OCI-LY7 (cell line): ENCODE measurements at regions not wholly inside any gene's neighbourhood (a gene's known extent, or its start where the extent isn't known, plus 50 kb on each side); places are given as distances from the start of the nearest gene placed in this dataset.

Experiments used
- BruUV-seq: library from RNA; stranded (reverse); fragments of 400-500 nt; replicated peaks from 2 replicates; lab custom pipeline; 2021; lab: Mats Ljungman, UMichigan
- CTCF ChIA-PET: fragments of 300-600 bp; sonication (Branson Sonifier 250); formaldehyde crosslinking; loops from one replicate; lab custom pipeline; 2022; ENCODE audit warnings: antibody characterized with exemption; ENCODE audit not compliant: unreplicated experiment; lab: Charles Lee
- POLR2A ChIA-PET: fragments of 300-600 bp; sonication (Branson Sonifier 250); formaldehyde crosslinking; loops from one replicate; lab custom pipeline; 2022; ENCODE audit warnings: antibody characterized with exemption; lab: Charles Lee
- DNase-seq: peaks from one replicate; pipeline ENCODE4 v3.0.0-alpha.2; 2015; ENCODE audit warnings: low spot score
- H2AFZ ChIP-seq: fragments of 200-600 bp; sonication (generic), shearing (Covaris generic); 2 replicates; pipeline ENCODE4 v1.6.1; 2014; ENCODE audit warnings: mild to moderate bottlenecking, antibody characterized with exemption, low read length, moderate library complexity
- H3K27ac ChIP-seq: fragments of 200-600 bp; sonication (generic); 2 replicates; pipeline ENCODE4 v1.5.1; 2014; ENCODE audit warnings: mixed run types, low read depth, mild to moderate bottlenecking, moderate library complexity, low read length, inconsistent platforms; ENCODE audit not compliant: poor library complexity, severe bottlenecking
- H3K36me3 ChIP-seq: fragments of 200-600 bp; sonication (generic); 2 replicates; pipeline ENCODE4 v1.6.1; 2014; ENCODE audit warnings: mild to moderate bottlenecking, antibody characterized with exemption, low read length, moderate library complexity, mixed read lengths; ENCODE audit not compliant: insufficient read depth
- H3K4me1 ChIP-seq: fragments of 200-600 bp; sonication (generic); 2 replicates; pipeline ENCODE4 v1.5.1; 2014; ENCODE audit warnings: mild to moderate bottlenecking, low read length; ENCODE audit not compliant: insufficient read depth, poor library complexity, severe bottlenecking
- H3K4me2 ChIP-seq: fragments of 200-600 bp; sonication (generic); 2 replicates; pipeline ENCODE4 v1.6.1; 2014; ENCODE audit warnings: mild to moderate bottlenecking, low read length
- H3K4me3 ChIP-seq: fragments of 200-600 bp; sonication (generic); 2 replicates; pipeline ENCODE4 v1.5.1; 2014; ENCODE audit warnings: mild to moderate bottlenecking, low read depth, low read length; ENCODE audit not compliant: poor library complexity, severe bottlenecking
- H3K79me2 ChIP-seq: fragments of 200-600 bp; sonication (generic); 2 replicates; pipeline ENCODE4 v1.6.1; 2016; ENCODE audit warnings: low read depth, mild to moderate bottlenecking, low read length, moderate library complexity, mixed read lengths; ENCODE audit not compliant: insufficient read depth
- H3K9me2 ChIP-seq: fragments of 200-600 bp; sonication (generic); 2 replicates; pipeline ENCODE4 v1.6.1; 2016; ENCODE audit warnings: mild to moderate bottlenecking, low read length, mixed read lengths; ENCODE audit not compliant: insufficient read depth
- H3K9me3 ChIP-seq: fragments of 200-600 bp; sonication (generic); 2 replicates; pipeline ENCODE4 v1.6.1; 2014; ENCODE audit warnings: mild to moderate bottlenecking, mixed run types, low read length, mixed read lengths
- H4K20me1 ChIP-seq: fragments of 200-600 bp; sonication (generic); 2 replicates; pipeline ENCODE4 v1.6.1; 2014; ENCODE audit warnings: mild to moderate bottlenecking, antibody characterized with exemption, low read length, moderate library complexity, mixed read lengths; ENCODE audit not compliant: insufficient read depth
- EZH2phosphoT487 ChIP-seq: fragments of 200-600 bp; sonication (generic); IDR thresholded peaks from 2 replicates; pipeline ENCODE4 v1.6.1; 2018; ENCODE audit warnings: low read depth, borderline replicate concordance, mild to moderate bottlenecking, mixed run types, antibody characterized with exemption, low read length, moderate library complexity, mixed read lengths
- intact Hi-C: fragments of 100-400 bp; cut with micrococcal nuclease; formaldehyde crosslinking; loops from one replicate; pipeline ENCODE4 v1.10.0; 2022; ENCODE audit not compliant: unreplicated experiment
- TF ChIP-seq, protein P1 (sequence below): fragments of 200-600 bp; sonication (generic); conservative IDR thresholded peaks from 2 replicates; pipeline ENCODE4 v1.5.1; 2014; ENCODE audit warnings: mild to moderate bottlenecking, antibody characterized with exemption, low read length, moderate library complexity, mixed read lengths

- no peaks in the 10 kb centered on the region for H3K9me2 ChIP-seq
- H3K27ac ChIP-seq = peak overlapping the region; percentile 46
- TF ChIP-seq, protein P1, sequence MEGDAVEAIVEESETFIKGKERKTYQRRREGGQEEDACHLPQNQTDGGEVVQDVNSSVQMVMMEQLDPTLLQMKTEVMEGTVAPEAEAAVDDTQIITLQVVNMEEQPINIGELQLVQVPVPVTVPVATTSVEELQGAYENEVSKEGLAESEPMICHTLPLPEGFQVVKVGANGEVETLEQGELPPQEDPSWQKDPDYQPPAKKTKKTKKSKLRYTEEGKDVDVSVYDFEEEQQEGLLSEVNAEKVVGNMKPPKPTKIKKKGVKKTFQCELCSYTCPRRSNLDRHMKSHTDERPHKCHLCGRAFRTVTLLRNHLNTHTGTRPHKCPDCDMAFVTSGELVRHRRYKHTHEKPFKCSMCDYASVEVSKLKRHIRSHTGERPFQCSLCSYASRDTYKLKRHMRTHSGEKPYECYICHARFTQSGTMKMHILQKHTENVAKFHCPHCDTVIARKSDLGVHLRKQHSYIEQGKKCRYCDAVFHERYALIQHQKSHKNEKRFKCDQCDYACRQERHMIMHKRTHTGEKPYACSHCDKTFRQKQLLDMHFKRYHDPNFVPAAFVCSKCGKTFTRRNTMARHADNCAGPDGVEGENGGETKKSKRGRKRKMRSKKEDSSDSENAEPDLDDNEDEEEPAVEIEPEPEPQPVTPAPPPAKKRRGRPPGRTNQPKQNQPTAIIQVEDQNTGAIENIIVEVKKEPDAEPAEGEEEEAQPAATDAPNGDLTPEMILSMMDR = no peak
- TF ChIP-seq EZH2phosphoT487 = no peak
- peaks cover 33% of the 10 kb centered on the region for H3K4me1 ChIP-seq
- peak; percentile 38 for DNase-seq
- POLR2A ChIA-PET = interaction anchor here (1.0 kb wide), 2 partner anchors 9 to 18 kb away, joined by 3 to 4 read pairs; no protein-coding TSS in a partner anchor
- H3K9me3 ChIP-seq = no peaks in the 10 kb centered on the region
- H2AFZ ChIP-seq = peak overlapping the region; percentile 76
- no peaks in the 10 kb centered on the region for H4K20me1 ChIP-seq
- H3K4me2 ChIP-seq = peak overlapping the region; percentile 50
- no peaks in the 10 kb centered on the region for H3K79me2 ChIP-seq
- H3K4me3 ChIP-seq = peak overlapping the region; percentile 26
- H3K36me3 ChIP-seq = no peaks in the 10 kb centered on the region
- CTCF ChIA-PET = no interaction called here
- no TSS peak for BruUV-seq
- intact Hi-C loops = no loop called here
Measured at GRCh38 chr2:7703543-7704144, 786.4 kb downstream of the RNF144A start.

- TF ChIP-seq EZH2phosphoT487 = no peak
- TF ChIP-seq, protein P1 = no peak
- H3K36me3 ChIP-seq = no peaks in the 10 kb centered on the region
- intact Hi-C loops = no loop called here
- no TSS peak for BruUV-seq
- no peaks in the 10 kb centered on the region for H3K9me3 ChIP-seq
- H4K20me1 ChIP-seq = no peaks in the 10 kb centered on the region
- H3K4me3 ChIP-seq = no peak overlapping the region
- H3K4me2 ChIP-seq = peak overlapping the region; percentile 50
- no peaks in the 10 kb centered on the region for H3K79me2 ChIP-seq
- H3K4me1 ChIP-seq = peaks cover 33% of the 10 kb centered on the region
- no peak for DNase-seq
- peak overlapping the region; percentile 46 for H3K27ac ChIP-seq
- CTCF ChIA-PET = no interaction called here
- H3K9me2 ChIP-seq = no peaks in the 10 kb centered on the region
- POLR2A ChIA-PET = no interaction called here
- peak overlapping the region; percentile 76; the same call in 1 of the 2 replicates for H2AFZ ChIP-seq
Measured at GRCh38 chr2:7704296-7704865, 787.2 kb downstream of the RNF144A start.

GRCh38 chr2:7706791-7707190 lies 789.6 kb downstream of the RNF144A start:
- no peaks in the 10 kb centered on the region for H3K9me2 ChIP-seq
- TF ChIP-seq, protein P1 = no peak
- TF ChIP-seq EZH2phosphoT487 = no peak
- DNase-seq = no peak
- H4K20me1 ChIP-seq = no peaks in the 10 kb centered on the region
- H3K36me3 ChIP-seq = no peaks in the 10 kb centered on the region; the same call in 1 of the 2 replicates
- POLR2A ChIA-PET = no interaction called here
- no peak overlapping the region for H3K4me3 ChIP-seq
- H3K27ac ChIP-seq = no peak overlapping the region
- peaks cover 33% of the 10 kb centered on the region for H3K4me1 ChIP-seq
- no peak overlapping the region for H3K4me2 ChIP-seq
- H2AFZ ChIP-seq = no peak overlapping the region
- no peaks in the 10 kb centered on the region for H3K79me2 ChIP-seq
- no TSS peak for BruUV-seq
- intact Hi-C loops = no loop called here
- H3K9me3 ChIP-seq = 0 out of 2 replicates have a peak, but pooled peaks cover 6% of the 10 kb centered on the region
- CTCF ChIA-PET = no interaction called here
